Stimulated activated CD4-positive, alpha-beta T cell treated with anti-CD3 and anti-CD28 coated beads, Interleukin-15, amount 100 ng/mL, for 24 hours (primary cell): ENCODE measurements at regions not wholly inside any gene's neighbourhood (a gene's known extent, or its start where the extent isn't known, plus 50 kb on each side); places are given as distances from the start of the nearest gene placed in this dataset.
"Not testable (repeated sequence)": the region's sequence is repeated elsewhere in the genome, so short reads cannot be mapped to it uniquely, and the experiment has no call there.

Experiments used
- DNase-seq: peaks from one replicate; pipeline ENCODE4 v3.0.0-alpha.2; 2020

DNA sequence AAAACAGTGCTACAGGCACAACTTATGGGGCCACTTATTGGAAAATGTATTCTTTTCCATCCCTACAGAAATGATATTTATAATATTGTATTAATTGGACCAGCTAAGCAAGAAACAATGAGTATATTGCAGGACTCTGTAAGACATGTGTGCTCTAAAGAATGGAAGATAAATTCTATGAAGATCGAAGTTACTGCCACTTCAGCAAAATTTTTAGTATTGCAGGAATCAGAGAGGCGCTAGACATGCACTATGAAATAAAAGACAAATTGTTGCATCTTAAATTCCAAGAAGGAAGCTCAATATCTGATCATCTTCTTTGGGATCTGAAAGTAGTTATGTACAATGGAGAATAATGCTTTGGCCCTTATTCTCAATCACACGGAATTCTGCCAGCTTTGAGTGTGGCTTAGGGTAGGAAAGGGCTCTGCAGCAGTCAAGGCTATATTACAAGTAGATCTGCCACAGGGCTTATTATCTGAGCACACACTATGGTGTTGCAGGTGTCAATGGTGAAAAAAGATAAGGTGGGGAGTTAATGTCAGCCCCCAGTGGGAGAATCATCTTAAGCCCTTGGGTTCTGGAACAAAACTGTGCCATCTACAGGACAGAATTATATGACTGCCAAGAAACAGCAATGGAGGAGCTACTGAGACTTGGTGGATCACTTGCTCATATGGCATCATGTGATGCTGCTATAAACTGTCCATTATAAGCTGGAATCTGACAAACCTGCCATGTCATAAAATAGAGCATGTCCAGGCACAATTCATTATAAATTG lies 334.0 kb upstream of the NDST3 start:
- no peak for DNase-seq

DNA sequence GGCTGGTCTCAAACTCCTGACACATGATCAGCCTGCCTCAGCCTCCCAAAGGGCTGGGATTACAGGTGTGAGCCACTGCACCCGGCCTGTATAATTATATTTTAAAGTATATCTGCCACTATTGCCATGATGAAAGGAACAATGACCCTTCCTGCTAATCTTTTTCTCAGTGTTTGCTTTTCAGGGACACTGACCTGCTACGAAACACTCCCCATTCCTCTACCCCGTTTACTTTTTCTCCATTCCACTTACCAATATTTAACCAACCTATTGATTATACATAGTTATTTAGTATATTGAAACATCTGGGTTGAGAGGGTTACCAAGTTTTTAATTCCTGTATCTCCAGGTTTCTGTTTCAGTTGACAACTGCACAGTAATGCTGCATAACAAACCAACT lies 331.9 kb upstream of the NDST3 start:
- DNase-seq = no peak

DNA sequence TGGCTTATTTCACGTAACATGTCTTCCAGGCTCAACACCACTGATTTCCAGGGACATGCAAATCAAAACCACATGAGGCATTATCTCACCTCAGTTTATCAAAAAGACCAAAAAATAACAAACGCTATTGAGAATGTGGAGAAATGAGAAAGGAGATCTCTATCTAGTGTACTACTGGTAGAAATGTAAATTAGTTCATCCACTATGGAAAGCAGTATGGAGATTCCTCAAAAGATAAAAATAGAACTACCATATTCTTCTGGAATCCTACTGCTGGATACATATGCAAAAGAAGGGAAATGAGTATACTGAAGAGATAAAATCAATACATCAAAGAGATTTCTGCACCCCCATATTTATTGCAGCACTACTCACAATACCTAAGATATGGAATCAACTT lies 329.6 kb upstream of the NDST3 start:
- no peak for DNase-seq

DNA sequence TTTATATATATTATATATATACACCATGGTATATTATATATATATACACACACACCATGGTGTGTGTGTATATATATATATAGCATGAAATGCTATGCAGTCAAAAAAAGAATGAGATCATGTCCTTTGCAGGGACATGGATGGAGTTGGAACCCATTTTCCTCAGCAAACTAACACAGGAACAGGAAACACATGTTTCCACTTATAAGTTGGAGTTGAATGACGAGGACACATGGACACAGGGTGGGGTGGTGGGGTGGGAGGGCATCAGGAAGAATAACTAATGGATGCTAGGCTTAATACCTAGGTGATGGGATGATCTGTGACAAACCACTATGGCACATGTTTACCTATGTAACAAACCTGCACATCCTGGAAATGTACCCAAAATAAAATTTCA lies 293.6 kb upstream of the NDST3 start:
- no peak for DNase-seq

DNA sequence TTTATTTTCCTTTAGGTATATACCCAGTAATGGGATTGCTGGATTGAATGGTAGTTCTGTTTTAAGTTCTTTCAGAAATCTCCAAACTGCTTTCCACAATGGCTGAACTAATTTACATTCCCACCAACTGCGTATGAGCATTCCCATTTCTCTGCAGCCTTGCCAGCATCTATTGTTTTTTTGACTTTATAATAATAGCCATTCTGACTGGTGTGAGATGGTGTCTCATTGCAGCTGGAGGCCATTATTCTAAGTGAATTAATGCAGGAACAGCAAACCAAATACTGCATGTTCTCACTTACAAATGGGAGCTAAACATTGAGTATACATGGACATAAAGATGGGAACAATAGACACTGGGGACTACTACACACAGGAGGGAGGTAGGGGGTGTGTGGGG lies 288.9 kb upstream of the NDST3 start:
- DNase-seq = not testable (repeated sequence)

DNA sequence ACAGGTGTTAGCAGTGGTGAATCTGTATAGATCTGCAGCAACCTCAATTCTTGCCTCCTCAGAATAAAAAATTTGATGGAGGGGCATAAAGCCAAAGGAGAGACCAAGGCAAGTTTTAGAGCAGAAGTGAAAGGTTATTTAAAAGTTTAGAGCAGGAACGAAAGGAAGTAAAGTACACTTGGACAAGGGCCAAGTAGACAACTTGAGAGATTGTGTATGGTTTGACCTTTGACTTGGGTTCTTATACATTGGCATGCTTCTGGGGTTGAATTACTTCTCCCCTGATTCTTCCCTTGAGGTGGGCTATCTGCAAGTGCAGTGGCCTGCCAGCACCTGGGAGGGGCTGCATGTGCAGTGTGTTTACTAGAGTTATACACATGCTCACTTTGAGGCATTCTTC lies 278.8 kb upstream of the NDST3 start:
- DNase-seq = no peak

DNA sequence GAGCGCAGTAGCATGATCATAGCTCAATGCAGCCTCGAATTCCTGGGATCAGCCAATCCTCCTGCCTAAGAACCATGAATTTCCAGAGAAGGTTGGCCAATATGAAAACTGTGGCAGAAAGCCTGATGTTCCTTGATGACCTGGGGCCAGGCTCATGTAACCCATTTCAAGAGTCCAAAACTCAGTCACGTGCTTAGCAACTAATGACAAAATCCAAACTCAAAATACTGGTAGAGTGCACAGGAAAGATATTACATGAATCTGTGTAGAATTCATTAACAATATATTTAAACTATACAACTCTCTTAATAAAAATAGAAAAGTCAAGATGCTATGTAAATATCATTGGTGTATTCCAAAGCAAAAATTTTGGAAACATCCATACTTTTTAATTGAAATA lies 265.7 kb upstream of the NDST3 start:
- no peak for DNase-seq

DNA sequence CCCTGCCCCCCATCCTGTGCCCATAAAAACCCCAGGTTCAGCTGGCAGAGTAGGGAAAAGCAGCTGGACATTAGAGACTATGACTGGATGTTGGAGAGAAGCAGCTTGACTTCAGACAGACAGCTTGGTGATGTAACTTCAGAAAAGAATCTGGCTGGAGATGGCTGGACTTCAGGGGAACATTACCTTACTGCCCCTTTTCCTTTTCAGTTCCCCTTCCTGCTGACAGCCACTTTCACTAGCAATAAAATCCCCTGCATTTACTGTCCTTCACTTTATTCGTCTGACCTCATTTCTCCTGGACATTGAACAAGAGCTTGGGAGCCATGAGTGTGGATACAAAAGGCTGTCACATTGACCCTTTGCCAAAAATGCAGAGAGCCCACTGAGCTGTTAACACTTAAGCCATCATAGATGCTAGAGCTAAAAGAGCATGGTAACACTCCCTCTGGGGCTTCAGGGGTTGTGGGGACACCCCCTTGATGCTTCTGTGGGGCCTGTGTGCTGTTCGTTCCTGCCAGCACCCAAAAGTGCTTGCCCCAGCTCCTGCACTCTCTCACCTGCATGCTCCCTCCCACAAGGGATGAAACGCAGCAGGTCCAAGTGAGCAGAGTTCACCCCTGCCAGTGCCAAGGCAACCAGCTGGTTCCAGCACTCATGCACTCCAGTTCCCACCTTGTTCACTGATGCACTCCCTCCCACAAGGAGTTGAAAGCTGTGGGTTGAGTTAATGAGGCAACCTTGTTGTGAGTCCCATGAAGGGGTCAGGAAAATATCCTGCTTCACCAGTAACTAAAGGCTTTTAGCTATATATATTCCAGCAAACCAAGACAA lies 263.8 kb upstream of the NDST3 start:
- no peak for DNase-seq

DNA sequence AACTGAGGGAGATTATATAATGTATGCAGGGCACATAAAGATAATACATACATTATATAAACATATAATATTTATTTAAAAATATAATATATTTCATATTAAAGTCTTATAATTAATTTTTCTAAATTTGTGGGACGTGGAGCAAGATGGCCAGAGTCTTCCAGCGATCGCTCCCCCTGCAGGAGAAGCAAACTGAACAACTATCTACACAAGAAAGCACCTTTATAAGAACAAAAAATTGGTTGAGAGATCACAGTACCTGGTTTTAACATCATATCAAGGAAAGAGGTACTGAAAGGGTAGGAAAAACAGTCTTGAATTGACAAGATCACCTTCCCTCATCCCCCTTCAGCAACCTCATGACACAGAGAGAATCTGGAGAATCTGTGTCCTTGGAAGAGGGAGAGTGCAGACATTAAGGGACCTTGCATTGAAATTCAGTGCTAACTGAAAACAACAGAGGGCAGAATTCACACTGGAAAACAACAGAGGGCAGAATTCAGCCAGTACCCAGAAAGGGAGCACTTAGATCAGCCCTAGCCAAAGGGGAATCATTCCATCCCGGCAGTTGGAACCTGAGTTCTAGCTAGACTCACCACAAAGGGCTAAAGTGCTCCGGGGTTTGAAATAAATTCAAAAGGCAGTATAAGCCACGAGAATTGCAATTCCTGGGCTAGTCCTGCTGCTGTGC lies 262.5 kb upstream of the NDST3 start:
- DNase-seq = no peak

DNA sequence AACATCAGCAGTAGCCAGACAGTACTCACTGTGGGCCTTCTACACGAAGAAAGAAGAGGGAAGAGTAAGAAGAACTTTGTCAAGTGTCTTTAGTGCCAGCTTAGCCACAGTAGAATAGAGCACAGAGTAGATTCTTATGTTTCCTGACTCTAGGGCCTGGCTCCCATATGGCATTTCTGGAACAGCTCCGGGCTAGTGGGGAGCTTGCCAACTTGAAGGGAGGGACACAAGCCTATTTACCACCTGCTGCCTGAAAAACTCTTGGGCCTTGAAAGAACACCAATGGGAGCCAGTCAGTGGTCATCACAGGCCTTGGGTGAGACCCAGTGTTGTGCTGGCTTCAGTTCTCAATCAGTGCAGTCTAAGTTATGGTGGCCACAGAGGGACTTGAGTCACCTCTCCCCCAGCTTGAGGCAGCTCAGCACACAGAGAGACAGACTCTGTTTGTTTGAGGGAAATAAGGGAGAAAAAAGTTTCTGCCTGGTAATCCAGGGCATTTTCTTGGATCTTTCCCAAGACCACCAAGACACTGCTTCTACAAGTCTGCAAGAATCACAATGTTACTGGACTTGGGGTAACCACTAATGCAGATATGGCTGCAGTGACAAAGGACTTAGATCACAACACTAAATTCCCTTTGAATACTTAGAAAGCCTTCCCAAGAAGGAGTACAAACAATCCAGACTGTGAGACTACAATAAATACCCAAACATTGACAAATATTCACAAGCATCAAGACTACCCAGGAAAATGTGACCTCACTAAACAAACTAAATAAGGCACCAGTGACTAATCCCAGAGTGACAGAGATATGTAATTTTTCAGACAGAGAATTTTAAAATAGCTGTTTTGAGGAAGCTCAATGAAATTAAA lies 261.0 kb upstream of the NDST3 start:
- no peak for DNase-seq

DNA sequence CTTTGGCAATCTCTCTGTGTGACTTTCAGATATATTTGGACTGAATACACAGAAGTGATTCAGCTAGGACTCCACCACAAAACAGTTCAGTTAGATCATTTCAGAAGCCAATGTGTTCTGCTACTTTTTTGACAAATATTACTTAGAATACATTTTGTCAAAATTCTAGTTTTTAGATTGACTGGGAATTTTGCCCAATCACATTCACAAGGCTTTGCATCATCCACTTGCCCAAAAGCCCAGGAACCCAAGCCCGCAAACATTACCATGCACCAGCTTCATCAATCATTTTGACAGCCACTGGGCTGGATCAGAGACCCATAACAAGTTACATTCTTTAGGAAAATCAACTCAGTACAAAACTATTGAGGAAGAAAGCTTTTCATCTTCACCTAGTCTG lies 256.6 kb upstream of the NDST3 start:
- no peak for DNase-seq

DNA sequence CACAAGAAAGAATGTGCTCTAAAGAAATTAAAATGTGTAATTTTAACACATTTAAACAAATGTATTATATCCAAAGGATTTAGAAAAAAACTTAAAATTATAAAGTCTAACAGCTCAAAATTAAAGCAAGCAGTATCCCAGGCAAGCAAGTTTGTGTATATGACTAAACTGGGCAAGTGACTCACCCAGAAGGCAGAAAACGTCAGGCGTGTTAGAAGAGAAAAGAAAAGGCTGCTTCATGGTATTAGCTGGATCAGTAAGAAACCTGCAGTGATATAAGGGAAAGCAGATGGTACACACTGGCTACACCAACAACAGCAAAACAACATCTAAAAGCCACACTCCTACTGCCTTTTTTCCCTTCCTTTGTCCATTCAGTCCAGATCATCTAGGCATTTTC lies 250.6 kb upstream of the NDST3 start:
- no peak for DNase-seq

DNA sequence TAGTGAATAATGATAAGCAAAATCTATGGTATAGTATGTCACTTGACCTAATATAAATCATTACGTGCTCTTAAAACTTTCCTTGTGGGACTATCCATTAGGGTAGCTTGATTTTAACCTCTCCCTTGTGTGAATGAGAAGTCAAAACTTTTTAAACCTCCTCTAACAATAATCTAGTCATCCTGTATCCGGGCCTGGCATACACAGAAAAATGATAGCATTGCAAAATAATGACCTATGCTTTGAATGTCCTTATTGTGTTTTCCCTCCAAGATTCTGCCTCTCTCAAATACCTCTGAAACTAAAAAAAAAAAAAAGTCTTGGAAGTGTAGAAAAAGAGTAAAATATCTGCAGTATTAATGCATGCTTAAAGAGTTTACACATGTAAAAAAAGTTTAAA lies 250.0 kb upstream of the NDST3 start:
- no peak for DNase-seq

DNA sequence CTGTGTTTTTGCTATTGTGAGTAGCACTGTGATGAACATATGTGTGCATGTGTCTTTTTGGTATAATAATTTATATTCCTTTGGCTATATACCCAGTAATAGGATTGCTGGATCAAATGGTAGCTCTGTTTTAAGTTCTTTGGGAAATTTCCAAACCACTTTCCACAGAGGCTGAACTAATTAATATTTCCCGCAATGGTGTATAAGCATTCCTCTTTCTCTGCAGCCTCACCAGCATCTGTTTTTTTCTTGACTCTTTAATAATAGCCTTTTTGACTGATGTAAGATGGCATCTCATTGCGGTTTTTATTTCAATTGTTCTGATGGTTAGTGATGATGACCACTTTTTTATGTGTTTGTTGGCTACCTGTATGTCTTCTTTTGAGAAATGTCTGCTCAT lies 247.7 kb upstream of the NDST3 start:
- no peak for DNase-seq

DNA sequence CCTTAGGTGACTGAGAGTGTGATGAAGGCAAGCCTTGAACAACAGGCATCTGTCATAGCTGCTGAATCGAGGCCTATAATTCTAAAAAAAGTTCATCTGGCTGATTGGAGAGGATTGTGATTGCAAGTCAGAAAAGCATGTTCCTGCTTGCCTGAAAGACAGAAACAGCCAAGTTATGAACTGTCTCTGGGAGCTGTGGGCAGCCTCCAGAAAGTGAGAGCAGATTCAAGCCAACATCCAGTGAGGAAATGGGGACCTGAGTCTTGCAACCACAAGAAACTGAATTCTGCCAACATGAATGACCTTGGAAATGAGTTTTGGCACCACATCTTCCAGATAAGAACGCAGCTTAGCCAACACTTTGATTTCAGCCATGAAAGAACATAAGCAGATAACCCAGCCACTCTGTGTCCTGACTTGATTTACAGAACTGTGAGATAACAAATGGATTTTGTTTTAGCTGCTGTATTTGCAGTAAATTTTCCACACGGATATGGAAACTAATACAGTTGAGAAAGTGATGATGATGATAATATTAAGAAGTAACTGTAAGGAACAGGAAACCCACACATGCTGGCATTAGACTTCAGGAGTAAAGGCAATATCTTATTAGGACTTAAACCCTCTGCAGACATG lies 240.3 kb upstream of the NDST3 start:
- no peak for DNase-seq

DNA sequence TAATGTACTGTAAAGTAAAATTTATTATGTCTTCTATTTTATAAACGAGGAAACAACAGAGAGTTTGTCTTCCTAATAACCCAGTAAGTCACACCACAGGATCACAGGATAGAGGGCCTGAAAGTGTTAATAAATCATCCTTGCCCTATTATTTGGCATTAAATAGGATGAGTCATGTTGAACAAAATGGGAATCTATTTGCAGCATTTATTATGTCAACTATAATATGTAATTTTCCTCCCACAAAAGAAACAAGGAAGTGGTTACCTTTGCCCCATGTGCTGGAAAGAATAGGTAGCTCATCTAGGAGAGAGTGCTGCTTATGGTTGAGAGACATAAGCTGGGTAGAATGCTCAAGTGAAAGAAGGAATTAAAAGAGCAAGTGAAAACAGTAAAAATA lies 237.6 kb upstream of the NDST3 start:
- no peak for DNase-seq

DNA sequence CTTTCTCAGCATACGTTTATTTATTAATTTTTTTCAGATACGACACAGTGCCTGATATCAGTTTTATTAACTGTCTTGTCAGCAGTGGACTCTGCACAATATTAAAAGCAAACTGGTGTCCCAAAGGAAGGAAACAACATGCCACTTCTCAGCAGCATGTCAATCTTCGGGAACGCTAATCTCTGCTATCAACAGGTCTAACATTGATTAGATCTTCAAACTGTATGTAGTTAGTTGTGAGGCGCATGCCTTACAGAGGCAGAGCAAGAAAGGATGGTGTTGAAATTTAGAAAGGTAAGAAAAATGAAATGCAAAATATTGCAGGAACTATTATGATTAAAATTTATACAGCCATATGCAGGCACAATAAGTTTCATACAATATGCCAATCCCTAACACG lies 233.7 kb upstream of the NDST3 start:
- DNase-seq = no peak

DNA sequence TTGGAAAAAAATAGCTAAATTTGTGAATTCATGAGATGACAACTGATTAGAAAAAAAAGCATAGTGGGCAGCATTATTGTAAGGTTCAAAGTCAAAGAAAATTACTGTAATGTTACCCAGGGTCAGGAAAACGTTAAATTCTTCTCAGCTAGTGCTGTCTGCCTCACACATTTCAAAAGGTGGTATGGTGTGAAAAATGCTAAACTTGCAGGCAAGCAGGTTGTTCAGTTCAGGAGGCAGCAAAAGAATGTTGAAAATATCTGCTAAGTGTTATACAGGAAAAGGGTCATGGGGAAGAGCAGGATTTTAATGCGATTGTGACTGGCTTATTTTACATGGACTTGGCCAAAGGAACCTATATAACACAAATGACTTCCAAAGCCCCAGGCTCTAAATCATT lies 232.5 kb upstream of the NDST3 start:
- no peak for DNase-seq

DNA sequence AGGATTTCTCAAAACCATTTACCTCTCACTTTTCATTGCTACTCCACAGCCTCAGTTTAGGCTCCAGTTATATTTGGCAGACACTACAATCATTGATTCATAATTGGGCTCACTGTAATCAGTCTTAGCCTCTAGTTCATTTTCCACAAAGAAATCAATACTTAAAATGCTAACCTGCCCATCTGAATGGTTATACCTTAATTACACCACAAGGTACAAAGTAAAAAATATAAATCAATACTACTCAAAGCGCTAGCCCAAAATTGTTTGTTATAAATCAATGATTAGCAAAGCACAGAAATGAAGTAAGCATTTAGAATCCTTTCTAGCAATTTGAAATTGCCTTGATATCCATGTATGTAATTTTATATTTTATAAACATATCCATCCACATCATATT lies 222.6 kb upstream of the NDST3 start:
- DNase-seq = no peak

DNA sequence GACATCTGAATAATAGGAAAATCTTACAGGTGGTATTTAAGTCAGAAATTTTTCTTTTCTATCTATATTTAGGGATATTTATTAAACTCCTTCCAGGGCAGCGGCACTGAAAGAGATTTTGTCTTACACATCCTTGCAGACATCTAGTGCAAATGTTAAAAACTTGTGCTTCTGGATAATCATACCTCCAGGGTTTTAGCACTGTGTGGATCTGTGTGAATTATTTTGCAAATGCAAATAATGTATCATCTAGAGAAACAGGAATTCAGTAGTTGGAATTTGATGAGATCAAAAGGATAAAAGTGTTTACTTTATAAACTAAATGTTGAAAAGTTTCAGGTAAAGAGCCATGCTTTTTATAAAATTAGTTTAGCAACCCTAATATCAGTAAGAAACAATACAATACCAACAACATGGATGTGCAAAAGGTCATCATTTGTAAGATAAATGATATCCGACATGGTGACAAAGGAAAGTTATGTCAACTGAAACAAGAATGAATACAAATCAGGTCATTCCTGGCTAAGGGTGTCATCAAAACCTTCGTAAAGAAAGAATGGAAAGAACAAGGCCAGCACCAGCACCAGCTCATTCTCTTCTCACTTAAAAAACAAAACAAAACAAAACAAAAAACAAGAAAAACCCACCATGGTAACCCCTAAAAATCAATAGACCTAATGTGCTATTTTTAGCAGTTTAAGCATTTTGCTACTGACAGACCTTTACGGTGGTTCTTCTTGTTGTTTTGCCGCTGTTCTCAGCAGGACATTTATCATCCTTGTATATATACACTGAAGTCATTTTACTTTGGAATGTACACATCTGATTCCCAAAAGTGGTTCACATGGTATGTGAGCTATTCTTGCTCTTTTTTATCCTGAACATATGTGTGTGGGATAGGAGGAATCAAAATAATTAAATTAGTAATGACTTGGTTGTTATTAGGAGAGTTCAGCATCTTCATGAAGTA lies 219.7 kb upstream of the NDST3 start:
- no peak for DNase-seq

DNA sequence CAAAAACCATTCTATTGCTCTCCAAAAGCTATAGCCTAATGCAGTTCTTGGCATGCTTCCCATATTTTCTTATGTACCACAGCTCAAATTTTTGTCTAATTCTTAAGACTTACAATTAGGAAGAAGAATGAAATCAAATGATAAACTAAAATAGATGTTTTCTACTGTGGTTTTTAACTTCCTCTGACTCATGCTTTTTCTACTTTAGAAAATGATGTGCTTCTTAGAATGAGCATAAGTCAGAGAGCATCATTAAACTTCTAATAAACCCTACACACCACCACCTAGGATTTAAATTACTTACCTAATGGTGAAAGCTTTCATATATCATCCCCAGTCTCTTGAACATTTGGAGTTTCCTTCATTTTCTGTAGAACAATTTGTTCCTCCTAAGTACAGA lies 217.0 kb upstream of the NDST3 start:
- DNase-seq = no peak
